GM04504 (cell line): ENCODE measurements at regions not wholly inside any gene's neighbourhood (a gene's known extent, or its start where the extent isn't known, plus 50 kb on each side); places are given as distances from the start of the nearest gene placed in this dataset.
"Not testable (repeated sequence)": the region's sequence is repeated elsewhere in the genome, so short reads cannot be mapped to it uniquely, and the experiment has no call there.

Experiments
- DNase-seq: peaks from one replicate; pipeline ENCODE4 v3.0.0-alpha.2; 2012; ENCODE audit warnings: low read depth

DNA sequence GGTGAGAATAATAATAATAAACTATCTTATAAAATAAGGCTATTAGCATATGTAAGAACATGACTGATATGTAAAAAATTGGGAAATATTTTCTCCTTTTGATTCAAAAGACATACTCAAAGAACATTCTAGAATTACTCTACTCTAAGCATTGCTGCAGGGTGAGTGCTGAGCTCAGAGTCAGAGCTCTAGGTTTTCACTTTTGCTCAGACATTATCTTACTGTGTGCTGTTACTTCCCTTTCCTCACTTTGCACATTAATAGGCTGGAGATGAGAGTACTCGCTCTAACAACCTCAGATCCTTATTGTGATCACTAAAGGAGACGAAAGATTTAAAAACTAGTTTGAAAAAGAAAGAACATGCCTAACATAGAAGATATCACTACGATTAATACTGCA, 99.4 kb upstream of the C9orf72 start:
- no peak for DNase-seq

DNA sequence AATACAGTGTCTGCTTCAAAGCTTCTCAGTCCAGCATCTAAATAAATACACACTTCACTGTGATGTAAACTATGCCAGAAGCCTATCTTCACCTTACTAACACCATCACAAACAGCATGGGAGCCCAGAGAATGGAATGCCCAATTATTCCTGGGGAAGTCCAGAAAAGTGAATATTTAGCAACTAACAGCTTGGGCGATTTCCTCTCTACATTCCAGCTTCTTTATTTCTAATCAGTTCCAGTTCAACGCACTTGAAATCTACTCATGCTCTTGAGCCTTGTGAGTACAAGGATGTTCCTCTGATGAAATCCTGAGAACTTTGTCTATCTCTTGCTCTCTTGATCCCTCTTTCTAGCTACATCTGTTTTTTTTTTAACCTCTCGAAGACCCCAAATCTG, 100.4 kb upstream of the C9orf72 start:
- no peak for DNase-seq

DNA sequence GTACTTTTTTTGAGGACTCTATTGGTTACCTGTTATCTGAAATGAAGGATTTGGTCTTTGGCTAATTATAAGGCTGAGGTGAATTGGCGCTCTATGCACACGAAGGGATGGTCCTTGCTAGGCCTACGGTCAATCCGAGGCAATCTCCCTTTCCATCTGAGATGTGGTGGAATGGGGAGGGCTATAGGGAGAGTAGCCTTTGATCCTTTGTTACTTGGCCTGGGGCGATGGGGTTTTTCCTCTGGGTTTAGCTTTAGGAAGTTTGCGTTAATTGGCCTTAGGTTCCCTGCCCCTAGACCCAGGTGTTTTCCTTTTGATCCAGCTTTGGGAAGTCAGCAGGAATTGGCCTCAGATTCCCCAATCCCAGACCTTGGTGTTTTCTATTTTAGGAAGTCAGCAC, 102.1 kb upstream of the C9orf72 start:
- DNase-seq, result no peak

DNA sequence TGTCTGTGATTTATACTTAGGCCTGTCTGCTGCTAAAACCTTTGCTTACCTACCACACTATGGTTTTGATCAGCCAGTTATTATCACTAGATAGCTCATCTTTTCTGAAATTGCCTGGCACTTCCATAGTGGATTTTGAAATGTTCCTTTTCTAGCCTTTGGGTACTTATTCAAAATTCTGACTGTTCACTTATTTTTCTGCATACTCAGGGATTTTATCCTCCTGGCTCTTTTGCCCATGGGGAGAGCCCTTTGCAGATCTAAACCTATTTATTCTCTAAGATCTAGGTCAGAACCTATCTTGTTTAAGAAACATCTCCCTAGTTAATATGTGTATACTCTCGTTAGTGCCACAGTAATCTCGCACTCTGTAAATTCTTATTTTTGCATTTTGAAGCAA, 103.5 kb upstream of the C9orf72 start:
- no peak for DNase-seq

DNA sequence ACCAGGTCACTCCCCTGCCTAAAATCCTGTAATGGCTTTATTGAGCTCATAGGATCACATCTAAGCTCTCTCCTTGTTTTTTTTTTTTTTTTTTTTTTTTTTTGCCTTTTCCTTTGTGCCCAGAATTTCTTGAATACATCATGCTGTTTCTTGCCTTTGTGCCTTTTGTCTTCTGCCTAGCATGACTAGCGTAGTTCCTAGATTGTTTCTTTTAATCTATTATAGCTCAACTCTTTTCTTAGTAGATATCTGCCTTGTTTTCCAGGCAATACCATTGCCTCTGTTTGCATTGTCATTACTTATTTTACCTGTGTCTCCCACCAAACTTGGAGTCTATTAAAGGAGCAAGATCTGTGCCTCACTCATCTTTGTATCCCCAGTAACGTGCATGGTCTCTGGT, 106.1 kb upstream of the C9orf72 start:
- no peak for DNase-seq

DNA sequence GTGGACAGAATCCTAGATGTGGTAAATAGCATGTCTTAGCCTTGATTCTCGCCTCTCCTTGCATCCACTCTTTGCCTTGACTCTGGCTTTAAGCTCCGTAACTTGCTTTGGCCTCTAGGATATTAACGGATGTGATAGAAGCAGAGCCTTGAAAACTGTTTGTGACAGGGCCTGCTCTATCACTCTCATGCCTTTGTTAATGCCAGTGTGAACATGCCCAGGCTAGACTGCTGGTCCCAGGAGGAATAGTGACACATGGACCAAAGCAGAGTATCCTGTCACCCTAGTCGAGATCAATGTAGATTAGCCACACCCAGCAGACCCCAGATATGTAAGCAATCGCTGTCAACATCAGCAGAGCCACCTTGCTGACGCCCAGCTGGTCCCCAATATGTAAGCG, 109.9 kb upstream of the C9orf72 start:
- no peak for DNase-seq

DNA sequence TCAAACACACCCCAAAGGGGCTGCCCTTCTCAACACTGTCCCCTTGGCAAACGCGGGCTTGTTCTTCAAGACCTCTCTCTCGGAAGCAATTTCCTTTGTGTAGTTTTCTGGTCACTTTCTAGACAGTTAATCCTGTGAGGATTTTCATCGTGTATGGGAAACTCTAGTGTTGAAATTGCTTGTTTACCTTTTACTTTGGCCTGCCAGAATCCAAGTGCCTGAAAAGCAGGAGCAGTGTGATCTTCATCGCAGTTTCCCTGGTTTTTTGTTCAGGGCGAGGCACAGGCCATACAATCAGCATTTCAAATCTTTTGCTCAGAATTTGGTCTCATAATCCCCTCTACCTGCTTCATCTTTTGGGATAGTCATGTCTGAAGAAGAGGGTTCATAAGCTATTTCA, 115.7 kb upstream of the C9orf72 start:
- no peak for DNase-seq

DNA sequence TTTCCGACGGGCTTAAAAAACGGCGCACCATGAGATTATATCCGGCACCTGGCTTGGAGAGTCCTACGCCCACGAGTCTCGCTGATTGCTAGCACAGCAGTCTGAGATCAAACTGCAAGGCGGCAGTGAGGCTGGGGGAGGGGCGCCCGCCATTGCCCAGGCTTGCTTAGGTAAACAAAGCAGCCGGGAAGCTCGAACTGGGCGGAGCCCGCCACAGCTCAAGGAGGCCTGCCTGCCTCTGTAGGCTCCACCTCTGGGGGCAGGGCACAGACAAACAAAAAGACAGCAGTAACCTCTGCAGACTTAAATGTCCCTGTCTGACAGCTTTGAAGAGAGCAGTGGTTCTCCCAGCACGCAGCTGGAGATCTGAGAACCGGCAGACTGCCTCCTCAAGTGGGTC, 117.5 kb upstream of the C9orf72 start:
- DNase-seq, result not testable (repeated sequence)

DNA sequence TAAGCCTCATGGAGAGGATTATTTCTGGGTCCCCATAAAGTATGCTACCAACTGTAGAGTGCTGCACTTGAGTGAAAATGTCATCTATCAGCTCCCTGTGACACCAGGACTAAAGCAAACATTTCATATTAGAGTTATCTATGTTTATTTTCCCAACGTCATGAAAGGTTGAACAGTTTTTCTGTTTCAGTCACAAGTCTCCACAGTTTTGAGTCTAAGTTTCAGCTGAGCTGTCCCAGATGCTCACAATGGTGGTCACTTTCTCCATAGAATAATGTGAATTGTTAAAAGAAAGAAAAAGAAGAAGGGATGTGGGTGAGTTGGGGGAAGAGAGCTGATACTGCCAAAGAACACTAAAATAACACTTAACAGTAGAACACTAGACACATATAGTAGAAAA, 126.3 kb upstream of the C9orf72 start:
- DNase-seq, result no peak

DNA sequence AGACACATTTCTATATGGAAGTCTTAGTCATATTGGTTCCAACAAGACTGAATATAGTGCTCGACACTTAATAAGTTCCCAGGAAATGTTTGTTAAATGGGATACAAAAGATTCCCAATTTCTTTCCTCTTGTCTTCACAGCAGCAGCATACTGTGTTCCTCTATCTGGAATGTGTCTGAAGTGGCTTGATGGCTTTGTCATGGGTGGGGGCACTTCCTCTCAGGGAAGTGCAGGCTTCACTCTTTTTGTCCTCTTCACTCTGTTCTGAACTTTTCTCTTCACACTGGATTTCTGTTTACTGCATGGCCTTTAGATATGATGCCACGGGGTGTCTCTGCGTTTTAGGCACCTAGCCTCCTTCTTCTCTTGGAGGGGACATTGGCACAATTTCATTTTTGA, 127.7 kb upstream of the C9orf72 start:
- no peak for DNase-seq

DNA sequence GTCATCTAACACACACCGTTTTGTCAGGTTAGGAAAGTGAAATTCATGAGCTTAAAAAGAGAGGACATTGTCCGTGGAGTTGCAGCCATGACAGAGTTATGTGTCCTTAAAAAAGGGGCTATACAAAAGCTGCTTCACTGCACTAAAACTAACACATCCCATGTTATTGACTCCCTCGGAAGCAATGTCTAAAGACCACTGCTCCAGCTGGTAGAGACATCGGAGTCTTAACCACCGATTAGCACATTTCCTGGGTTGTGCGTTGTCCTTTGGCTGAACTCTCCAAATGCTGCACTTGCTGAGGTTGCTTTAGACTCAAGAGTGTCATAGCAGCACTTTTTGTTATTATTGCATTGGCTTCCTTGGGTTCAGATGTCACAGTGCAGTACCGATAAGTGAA, 128.3 kb upstream of the C9orf72 start:
- DNase-seq, result no peak

DNA sequence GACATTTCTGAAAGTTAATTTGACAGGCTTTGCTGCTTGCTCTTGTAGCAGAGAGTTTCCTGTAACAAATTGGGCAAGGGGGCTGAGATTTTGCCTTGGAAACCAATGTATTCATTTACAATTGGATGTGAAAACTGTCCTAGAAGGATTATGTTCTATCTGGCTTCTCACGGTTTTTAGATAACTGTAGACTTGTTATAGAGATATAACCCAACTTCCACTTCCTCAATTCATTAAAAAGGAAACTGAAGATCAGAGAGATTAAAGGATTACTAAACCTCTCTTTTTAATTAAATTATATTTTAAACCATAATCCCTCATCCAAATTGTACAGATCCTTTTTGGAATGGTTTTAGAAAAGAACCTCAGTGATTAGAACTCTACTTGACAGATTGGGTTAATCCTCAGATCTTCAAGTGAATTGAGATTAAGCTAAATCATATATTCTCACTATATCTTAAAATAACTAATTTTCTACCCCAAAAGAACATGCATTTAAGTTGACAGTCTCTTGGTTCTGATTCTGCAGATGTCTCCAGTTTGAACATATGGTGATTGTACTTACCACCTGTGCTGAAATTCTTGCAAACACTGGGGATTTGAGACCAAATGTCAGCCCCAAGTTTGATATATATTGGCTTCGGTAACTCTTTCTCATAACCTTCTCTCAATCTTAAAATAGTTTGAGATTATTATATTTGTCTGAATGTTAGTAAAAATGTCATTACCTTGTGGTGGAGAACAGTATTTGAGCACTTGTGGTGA, 130.1 kb upstream of the C9orf72 start:
- no peak for DNase-seq

DNA sequence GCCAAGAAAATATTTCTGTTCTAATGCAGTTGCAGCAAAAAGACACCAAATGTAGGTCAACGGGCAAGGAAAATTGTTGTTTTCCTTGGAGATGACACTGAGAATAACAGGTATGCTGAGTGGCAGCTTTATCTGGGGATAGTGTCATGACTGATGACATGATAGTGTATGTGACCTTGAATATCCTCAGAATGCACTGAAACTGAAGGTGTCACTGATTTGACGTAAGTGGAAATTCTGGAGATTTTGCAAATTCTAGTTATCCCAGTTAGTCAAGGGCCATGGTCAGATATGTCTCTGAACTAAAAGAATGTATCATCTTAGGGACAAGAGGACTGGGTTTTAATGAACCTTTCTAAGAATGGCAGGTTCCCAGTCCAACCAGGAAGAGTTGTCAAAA, 138.0 kb upstream of the C9orf72 start:
- DNase-seq, result no peak

DNA sequence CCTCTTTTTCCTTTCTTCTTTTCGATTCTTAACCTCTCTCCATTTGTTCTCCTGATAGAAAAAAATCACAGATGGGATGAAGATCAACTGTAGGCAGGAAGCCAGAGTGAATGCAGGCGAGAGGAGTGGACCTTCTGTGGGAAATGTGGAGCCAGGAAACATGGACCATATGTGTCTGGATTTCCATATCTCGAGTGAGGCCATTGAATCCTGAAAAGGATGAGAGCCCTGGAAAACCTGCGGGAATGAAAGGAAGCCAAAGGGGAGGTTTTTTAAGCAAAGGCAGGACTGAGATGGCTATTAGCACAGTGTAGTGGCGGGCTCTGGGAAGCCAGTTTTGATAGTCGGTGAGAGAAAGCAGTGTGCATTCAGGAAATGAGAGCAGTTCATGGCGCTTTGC, 139.5 kb upstream of the C9orf72 start:
- no peak for DNase-seq

DNA sequence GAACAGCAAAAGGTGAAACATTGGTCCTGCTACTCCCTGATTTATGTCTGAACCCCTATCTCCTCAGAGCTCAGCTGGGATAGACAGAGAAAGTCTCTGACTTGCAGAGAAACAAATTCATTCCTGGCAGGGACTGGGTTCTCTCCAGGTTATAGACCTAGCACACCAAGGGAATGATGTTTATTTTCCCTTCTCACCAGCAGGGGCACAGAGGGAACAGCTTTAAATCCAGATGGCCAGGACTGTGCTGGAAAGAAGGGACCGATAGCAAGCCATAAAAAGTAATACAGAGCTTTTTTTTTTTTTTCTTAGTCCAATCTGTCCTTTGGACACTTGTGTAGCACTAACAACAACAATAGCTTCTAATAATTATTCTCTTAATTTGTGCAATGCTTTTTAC, 141.1 kb upstream of the C9orf72 start:
- no peak for DNase-seq

DNA sequence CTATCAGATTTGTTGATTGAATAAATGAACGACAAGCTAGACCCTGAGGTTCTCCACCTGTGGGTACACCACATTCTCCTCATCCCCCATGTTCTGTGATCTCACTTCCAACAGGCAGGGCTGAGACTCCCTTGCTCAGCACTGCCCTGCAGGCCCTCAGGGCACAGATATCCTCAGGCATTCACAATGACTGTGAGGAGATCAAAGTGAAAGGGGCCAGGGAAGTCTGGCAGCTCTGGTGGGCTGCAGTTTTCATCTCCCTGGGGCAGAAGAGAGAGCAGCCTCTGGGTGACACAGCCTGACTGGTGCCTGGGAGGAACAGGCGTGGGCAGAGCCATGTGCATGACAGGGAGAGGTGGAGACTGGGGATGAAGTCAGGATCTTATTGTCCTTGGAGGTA, 142.4 kb upstream of the C9orf72 start:
- DNase-seq, result no peak

DNA sequence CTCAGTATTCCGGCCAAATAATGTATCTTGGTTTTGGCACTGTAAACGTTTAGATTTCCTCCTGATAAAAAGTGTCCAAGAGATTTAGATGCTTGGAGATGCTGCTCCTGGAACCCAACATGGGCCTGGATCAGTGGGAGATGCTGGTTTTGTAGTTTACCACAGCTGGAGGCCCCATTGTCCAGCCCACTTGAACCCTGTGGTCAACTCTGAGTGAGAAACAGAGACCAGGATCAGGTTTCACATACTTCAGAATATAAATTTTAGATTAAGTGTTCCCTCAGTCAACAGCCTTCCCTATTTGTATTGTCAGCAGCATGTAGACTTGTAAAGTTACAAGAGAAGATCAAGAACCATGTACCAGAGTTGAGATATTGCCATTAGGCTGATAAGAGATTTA, 144.7 kb upstream of the C9orf72 start:
- no peak for DNase-seq

DNA sequence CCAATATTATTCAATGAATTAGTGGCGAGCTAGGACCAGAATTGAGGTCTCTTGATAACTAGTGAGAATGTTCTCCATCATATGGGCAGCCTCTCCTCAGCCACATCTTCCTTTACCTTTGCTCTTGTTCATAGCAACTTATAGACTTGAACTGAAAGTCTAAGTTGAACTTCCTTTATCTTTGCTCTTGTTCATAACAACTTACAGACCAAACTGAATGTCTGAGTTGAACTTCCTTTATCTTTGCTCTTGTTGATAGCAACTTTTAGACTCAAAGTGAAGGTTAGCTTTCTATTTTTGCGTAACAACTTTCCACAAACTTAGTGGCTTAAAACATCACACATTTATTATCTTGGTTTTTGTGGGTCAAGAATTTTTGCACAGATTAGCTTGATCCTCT, 146.4 kb upstream of the C9orf72 start:
- DNase-seq, result no peak

DNA sequence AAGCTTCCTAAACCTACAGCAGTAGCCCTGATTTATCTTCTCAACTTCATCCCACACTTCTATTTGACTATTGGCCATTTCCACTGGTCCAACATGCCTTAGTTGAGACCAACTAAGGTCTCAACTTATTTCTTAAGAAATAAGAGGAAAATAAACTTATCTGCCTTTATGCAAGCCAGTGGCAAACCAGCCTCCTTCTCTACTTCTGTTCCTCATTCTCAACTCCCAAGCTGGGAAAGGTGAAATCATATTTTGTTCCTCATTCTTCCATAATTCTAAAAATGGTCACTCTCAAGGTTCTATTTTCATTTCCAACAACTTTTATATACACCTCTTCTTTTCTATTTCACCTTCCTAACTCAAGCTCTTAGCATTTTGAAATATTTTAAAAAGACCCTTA, 149.6 kb upstream of the C9orf72 start:
- DNase-seq, result no peak

DNA sequence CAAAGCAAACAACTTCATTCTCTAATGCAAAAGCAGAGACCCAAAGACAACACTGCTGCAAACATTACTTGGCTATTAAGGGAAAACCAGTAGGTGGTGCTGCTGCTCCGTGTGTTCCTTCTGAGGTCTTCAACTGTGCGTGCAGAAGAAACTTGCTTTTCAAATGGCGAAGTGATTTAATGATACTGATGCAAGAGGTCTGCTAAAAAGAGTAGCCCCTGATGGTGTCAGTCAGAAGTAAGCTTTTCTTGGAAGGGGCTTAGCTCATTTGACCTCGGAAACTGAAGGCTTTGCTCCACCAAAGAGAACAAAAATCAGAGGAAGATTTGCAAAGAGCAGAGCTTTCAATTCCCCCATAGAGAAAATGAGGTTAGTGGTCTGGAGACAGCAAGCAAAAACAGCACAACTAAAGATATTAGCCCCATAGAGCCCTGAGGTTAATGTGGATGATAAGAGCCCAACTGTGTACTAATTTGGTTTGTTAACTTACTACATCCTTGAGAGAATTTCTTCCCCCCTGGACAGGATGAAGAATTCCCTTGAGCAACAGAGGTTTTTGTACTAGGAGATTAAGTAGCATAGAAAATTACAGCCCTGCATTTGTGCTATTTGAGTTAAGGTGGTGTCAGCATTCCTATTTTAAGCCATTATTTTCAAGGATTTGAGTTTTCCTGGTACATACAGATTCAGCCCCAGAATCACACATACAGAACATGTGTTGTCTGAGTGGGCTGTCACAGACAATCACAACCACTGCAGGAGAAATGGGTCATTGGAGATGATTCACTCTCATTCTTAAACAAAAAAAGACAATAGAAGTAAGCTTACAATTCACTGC, 153.2 kb upstream of the C9orf72 start:
- peak; percentile 28 for DNase-seq

DNA sequence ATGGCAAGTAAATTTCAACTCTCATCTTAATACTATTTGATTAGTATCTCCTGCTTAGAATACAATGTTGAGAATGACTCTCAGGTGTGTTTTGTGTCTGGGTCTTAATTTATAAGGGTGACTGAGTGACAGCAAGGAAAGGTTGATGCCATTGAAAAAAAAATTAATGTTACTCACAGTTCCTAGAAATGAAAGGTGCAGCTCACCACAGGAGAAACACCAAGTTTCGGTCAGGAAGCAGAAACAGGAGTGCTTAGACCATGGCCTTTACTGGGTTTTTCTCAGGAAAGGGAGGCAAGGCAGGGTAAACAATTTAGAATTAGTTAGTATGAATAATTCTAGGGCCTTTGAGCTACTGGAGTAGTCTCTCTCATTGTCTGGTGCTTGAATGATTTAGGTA, 159.2 kb upstream of the C9orf72 start:
- no peak for DNase-seq

DNA sequence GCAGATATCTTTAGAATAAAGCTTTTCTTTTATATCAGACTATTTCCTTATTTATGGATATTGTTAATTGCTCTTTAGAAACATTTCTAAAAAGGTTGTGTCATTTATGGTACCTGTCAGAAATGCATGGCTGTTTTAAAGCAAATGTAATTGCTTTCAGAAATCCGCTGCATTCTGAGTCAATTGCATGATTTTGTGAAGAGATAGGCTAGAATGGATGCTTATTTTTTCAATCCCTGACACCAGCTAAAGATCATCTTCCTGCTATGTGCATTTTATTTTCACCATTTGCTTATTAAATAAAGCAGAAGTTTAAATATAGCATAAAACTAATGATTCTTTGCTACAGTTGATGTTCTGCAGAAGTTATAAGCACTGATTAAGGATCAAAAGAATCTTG, 170.2 kb upstream of the C9orf72 start:
- DNase-seq, result no peak

DNA sequence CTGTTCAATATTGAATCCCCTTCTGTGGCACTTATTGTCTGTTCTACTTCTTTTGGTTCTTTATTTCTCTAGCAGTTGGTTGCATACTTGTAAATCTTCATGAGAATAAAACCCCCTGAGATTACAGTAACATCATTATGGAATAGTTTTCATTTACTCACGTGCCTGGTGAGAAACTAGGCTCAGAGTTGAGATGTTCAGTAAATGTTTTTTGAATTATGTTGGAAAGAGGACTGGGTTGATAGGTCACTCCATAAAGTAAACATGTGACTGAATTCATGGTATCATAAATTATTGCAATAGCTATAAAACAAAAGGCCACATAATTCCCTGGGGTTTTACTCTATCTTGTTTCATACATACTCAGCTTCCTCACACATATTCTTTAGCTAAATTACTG, 174.2 kb upstream of the C9orf72 start:
- DNase-seq, result no peak

DNA sequence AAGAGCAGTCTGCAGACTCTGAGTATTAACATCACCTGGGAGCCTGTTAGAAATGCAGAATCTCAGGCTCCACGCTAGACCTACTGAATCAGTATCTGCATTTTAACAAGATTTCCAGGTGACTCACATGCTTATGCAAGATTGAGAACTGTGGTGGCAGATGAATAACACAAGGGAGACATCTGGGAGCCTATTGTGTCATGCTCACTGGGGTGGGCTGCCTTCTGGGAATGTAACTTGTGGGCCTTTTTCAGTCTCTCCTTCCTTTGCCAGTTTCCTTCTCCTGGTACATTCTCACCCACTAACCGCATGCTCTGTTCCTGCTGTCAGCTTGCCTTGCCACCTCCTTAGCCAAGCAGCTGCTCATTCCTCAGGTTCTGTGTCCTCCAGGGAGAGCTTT, 176.6 kb upstream of the C9orf72 start:
- DNase-seq, result no peak
